GM23338 (cell line): ENCODE measurements at regions not wholly inside any gene's neighbourhood (a gene's known extent, or its start where the extent isn't known, plus 50 kb on each side); places are given as distances from the start of the nearest gene placed in this dataset.

Source experiments
- CREB1 ChIP-seq: fragments of 250-450 bp; sonication (Bioruptor Pico); IDR thresholded peaks from 2 replicates; pipeline ENCODE4 v1.5.0; 2020; ENCODE audit warnings: low read depth, mild to moderate bottlenecking, moderate library complexity
- EZH2 ChIP-seq: fragments of 200-600 bp; sonication (generic); IDR thresholded peaks from one replicate; pipeline ENCODE4 v1.8.0; 2017; ENCODE audit warnings: antibody characterized with exemption, mild to moderate bottlenecking, low read depth; ENCODE audit not compliant: unreplicated experiment
- EZH2phosphoT487 ChIP-seq: fragments of 200-600 bp; sonication (generic); IDR thresholded peaks from one replicate; pipeline ENCODE4 v1.8.1; 2018; ENCODE audit warnings: antibody characterized with exemption; ENCODE audit not compliant: unreplicated experiment
- JUNB ChIP-seq: IDR thresholded peaks from one replicate; pipeline ENCODE4 v1.6.1; 2016; ENCODE audit warnings: antibody characterized with exemption; ENCODE audit not compliant: unreplicated experiment
- NANOG ChIP-seq: IDR thresholded peaks from 2 replicates; pipeline ENCODE4 v1.6.1; 2016; ENCODE audit warnings: antibody characterized with exemption, borderline replicate concordance
- POLR2AphosphoS5 ChIP-seq: IDR thresholded peaks from 2 replicates; pipeline ENCODE4 v1.6.1; 2016; ENCODE audit warnings: antibody characterized with exemption, low read depth
- STAT1 ChIP-seq: IDR thresholded peaks from one replicate; pipeline ENCODE4 v1.6.1; 2016; ENCODE audit warnings: antibody characterized with exemption; ENCODE audit not compliant: unreplicated experiment
- ZNF114 ChIP-seq: fragments of 250-450 bp; sonication (Bioruptor Pico); IDR thresholded peaks from 2 replicates; pipeline ENCODE4 v1.5.0; 2020; ENCODE audit warnings: mild to moderate bottlenecking, moderate library complexity
- ZNF331 ChIP-seq: fragments of 250-450 bp; sonication (Bioruptor Pico); IDR thresholded peaks from 2 replicates; pipeline ENCODE4 v1.5.0; 2020; ENCODE audit warnings: low read depth, mild to moderate bottlenecking, moderate library complexity
- TF ChIP-seq, protein P1 (sequence below), 2 experiments: fragments of 200-600 bp in 1 of 2; sonication (generic) in 1 of 2; conservative IDR thresholded peaks; 2 replicates each; pipeline versions ENCODE4 v1.5.1 to v1.6.1; 2016 to 2017; ENCODE audit warnings: antibody characterized with exemption in 2 of 2, low read depth in 2 of 2, mild to moderate bottlenecking in 2 of 2, moderate library complexity in 1 of 2
- TF ChIP-seq, protein P2 (sequence below): IDR thresholded peaks from one replicate; pipeline ENCODE4 v1.6.1; 2018; ENCODE audit warnings: antibody characterized with exemption; ENCODE audit not compliant: unreplicated experiment
- TF ChIP-seq, protein P3 (sequence below): fragments of 250-450 bp; sonication (Bioruptor Pico); IDR thresholded peaks from 2 replicates; pipeline ENCODE4 v1.5.0; 2020; ENCODE audit warnings: mild to moderate bottlenecking, moderate library complexity
- TF ChIP-seq, protein P4 (sequence below): IDR thresholded peaks from 2 replicates; pipeline ENCODE4 v1.6.1; 2016; ENCODE audit warnings: antibody characterized with exemption

DNA sequence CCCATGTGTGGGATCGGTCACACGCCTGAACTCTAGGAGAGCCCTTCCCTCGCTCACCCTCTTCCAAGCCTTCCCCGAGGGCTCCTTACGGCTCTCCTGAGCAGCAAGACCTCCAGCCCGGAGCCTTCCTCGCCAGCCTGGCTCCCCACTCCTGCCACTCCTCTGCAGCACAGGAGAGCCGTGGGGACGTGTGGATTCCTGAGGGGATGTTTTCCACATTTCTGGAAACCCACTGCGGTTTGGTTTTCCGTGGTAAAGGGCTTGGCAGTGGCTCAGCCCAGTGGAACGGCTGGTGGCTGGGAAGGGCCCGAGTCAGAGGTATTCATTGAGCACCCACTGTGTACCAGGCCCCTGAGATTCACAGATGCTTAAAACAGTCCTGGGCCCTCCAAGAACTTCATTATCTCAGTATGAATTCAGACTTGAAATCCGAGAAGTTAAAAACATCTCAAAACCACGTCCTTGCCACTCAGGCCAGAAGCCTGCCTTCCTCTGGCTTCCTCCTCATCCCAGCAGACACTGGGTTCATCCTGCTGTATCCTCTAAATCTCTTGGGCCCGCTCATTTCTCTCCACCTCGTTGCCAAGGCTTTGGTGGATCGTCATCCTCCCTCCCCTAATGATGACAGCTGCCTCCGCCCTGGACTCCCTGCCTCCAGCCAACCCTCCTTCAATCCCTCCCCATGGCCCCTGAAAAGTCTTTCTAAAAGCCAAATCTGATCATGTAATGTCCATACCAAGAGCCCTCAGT is 109.6 kb downstream of the FGF18 start:
- TF ChIP-seq EZH2 (no peak), NANOG (no peak), POLR2AphosphoS5 (no peak), EZH2phosphoT487 (no peak), STAT1 (no peak), CREB1 (CRISPR knock-in tag) (no peak), ZNF331 (CRISPR knock-in tag) (no peak), ZNF114 (no peak), JUNB (no peak)
- TF ChIP-seq, protein P1, sequence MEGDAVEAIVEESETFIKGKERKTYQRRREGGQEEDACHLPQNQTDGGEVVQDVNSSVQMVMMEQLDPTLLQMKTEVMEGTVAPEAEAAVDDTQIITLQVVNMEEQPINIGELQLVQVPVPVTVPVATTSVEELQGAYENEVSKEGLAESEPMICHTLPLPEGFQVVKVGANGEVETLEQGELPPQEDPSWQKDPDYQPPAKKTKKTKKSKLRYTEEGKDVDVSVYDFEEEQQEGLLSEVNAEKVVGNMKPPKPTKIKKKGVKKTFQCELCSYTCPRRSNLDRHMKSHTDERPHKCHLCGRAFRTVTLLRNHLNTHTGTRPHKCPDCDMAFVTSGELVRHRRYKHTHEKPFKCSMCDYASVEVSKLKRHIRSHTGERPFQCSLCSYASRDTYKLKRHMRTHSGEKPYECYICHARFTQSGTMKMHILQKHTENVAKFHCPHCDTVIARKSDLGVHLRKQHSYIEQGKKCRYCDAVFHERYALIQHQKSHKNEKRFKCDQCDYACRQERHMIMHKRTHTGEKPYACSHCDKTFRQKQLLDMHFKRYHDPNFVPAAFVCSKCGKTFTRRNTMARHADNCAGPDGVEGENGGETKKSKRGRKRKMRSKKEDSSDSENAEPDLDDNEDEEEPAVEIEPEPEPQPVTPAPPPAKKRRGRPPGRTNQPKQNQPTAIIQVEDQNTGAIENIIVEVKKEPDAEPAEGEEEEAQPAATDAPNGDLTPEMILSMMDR (conservative IDR thresholded peaks at IDR 0.05; ENCODE audit: low read depth in 2 of 2) = no peak
- TF ChIP-seq, protein P2, sequence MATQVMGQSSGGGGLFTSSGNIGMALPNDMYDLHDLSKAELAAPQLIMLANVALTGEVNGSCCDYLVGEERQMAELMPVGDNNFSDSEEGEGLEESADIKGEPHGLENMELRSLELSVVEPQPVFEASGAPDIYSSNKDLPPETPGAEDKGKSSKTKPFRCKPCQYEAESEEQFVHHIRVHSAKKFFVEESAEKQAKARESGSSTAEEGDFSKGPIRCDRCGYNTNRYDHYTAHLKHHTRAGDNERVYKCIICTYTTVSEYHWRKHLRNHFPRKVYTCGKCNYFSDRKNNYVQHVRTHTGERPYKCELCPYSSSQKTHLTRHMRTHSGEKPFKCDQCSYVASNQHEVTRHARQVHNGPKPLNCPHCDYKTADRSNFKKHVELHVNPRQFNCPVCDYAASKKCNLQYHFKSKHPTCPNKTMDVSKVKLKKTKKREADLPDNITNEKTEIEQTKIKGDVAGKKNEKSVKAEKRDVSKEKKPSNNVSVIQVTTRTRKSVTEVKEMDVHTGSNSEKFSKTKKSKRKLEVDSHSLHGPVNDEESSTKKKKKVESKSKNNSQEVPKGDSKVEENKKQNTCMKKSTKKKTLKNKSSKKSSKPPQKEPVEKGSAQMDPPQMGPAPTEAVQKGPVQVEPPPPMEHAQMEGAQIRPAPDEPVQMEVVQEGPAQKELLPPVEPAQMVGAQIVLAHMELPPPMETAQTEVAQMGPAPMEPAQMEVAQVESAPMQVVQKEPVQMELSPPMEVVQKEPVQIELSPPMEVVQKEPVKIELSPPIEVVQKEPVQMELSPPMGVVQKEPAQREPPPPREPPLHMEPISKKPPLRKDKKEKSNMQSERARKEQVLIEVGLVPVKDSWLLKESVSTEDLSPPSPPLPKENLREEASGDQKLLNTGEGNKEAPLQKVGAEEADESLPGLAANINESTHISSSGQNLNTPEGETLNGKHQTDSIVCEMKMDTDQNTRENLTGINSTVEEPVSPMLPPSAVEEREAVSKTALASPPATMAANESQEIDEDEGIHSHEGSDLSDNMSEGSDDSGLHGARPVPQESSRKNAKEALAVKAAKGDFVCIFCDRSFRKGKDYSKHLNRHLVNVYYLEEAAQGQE = no peak
- TF ChIP-seq, protein P3, sequence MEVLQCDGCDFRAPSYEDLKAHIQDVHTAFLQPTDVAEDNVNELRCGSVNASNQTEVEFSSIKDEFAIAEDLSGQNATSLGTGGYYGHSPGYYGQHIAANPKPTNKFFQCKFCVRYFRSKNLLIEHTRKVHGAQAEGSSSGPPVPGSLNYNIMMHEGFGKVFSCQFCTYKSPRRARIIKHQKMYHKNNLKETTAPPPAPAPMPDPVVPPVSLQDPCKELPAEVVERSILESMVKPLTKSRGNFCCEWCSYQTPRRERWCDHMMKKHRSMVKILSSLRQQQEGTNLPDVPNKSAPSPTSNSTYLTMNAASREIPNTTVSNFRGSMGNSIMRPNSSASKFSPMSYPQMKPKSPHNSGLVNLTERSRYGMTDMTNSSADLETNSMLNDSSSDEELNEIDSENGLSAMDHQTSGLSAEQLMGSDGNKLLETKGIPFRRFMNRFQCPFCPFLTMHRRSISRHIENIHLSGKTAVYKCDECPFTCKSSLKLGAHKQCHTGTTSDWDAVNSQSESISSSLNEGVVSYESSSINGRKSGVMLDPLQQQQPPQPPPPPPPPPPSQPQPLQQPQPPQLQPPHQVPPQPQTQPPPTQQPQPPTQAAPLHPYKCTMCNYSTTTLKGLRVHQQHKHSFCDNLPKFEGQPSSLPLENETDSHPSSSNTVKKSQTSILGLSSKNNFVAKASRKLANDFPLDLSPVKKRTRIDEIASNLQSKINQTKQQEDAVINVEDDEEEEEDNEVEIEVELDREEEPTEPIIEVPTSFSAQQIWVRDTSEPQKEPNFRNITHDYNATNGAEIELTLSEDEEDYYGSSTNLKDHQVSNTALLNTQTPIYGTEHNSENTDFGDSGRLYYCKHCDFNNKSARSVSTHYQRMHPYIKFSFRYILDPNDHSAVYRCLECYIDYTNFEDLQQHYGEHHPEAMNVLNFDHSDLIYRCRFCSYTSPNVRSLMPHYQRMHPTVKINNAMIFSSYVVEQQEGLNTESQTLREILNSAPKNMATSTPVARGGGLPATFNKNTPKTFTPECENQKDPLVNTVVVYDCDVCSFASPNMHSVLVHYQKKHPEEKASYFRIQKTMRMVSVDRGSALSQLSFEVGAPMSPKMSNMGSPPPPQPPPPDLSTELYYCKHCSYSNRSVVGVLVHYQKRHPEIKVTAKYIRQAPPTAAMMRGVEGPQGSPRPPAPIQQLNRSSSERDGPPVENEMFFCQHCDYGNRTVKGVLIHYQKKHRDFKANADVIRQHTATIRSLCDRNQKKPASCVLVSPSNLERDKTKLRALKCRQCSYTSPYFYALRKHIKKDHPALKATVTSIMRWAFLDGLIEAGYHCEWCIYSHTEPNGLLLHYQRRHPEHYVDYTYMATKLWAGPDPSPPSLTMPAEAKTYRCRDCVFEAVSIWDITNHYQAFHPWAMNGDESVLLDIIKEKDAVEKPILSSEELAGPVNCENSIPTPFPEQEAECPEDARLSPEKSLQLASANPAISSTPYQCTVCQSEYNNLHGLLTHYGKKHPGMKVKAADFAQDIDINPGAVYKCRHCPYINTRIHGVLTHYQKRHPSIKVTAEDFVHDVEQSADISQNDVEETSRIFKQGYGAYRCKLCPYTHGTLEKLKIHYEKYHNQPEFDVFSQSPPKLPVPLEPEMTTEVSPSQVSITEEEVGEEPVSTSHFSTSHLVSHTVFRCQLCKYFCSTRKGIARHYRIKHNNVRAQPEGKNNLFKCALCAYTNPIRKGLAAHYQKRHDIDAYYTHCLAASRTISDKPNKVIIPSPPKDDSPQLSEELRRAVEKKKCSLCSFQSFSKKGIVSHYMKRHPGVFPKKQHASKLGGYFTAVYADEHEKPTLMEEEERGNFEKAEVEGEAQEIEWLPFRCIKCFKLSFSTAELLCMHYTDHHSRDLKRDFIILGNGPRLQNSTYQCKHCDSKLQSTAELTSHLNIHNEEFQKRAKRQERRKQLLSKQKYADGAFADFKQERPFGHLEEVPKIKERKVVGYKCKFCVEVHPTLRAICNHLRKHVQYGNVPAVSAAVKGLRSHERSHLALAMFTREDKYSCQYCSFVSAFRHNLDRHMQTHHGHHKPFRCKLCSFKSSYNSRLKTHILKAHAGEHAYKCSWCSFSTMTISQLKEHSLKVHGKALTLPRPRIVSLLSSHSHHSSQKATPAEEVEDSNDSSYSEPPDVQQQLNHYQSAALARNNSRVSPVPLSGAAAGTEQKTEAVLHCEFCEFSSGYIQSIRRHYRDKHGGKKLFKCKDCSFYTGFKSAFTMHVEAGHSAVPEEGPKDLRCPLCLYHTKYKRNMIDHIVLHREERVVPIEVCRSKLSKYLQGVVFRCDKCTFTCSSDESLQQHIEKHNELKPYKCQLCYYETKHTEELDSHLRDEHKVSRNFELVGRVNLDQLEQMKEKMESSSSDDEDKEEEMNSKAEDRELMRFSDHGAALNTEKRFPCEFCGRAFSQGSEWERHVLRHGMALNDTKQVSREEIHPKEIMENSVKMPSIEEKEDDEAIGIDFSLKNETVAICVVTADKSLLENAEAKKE (CRISPR knock-in tag) = no peak
- TF ChIP-seq, protein P4, sequence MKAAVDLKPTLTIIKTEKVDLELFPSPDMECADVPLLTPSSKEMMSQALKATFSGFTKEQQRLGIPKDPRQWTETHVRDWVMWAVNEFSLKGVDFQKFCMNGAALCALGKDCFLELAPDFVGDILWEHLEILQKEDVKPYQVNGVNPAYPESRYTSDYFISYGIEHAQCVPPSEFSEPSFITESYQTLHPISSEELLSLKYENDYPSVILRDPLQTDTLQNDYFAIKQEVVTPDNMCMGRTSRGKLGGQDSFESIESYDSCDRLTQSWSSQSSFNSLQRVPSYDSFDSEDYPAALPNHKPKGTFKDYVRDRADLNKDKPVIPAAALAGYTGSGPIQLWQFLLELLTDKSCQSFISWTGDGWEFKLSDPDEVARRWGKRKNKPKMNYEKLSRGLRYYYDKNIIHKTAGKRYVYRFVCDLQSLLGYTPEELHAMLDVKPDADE = no peak
